C4-2B (cell line): ENCODE measurements at regions not wholly inside any gene's neighbourhood (a gene's known extent, or its start where the extent isn't known, plus 50 kb on each side); places are given as distances from the start of the nearest gene placed in this dataset.

Source experiments
- ZFX ChIP-seq: fragments of 450-650 bp; IDR thresholded peaks from 2 replicates; pipeline ENCODE4 v1.6.1; 2017
- TF ChIP-seq, protein P1 (sequence below): fragments of 450-650 bp; conservative IDR thresholded peaks from 2 replicates; pipeline ENCODE4 v1.5.1; 2017; ENCODE audit warnings: mild to moderate bottlenecking

DNA sequence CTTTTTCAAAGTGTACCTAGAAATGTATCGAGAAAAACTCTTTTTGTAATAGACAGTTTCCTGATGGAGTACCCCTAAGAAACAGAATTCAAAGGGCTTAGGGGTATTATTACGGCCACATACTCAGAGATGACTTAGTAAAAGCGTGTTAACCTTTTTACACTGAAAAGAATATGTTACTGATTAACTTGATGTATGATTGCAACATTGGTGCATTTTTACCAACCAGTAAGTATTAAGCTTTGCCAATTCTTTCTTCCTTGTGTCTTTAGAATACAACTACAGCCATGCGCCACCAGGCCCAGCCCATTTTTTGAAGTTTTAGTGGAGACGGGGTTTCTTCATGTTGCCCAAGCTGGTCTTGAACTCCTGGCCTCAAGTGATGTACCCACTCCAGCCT lies 1997.0 kb upstream of the LRRTM1 start:
- no peak for TF ChIP-seq ZFX
- TF ChIP-seq, protein P1, sequence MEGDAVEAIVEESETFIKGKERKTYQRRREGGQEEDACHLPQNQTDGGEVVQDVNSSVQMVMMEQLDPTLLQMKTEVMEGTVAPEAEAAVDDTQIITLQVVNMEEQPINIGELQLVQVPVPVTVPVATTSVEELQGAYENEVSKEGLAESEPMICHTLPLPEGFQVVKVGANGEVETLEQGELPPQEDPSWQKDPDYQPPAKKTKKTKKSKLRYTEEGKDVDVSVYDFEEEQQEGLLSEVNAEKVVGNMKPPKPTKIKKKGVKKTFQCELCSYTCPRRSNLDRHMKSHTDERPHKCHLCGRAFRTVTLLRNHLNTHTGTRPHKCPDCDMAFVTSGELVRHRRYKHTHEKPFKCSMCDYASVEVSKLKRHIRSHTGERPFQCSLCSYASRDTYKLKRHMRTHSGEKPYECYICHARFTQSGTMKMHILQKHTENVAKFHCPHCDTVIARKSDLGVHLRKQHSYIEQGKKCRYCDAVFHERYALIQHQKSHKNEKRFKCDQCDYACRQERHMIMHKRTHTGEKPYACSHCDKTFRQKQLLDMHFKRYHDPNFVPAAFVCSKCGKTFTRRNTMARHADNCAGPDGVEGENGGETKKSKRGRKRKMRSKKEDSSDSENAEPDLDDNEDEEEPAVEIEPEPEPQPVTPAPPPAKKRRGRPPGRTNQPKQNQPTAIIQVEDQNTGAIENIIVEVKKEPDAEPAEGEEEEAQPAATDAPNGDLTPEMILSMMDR = no peak
